ENCODE measurements at regions not wholly inside any gene's neighbourhood (a gene's known extent, or its start where the extent isn't known, plus 50 kb on each side); places are given as distances from the start of the nearest gene placed in this dataset.

DNA sequence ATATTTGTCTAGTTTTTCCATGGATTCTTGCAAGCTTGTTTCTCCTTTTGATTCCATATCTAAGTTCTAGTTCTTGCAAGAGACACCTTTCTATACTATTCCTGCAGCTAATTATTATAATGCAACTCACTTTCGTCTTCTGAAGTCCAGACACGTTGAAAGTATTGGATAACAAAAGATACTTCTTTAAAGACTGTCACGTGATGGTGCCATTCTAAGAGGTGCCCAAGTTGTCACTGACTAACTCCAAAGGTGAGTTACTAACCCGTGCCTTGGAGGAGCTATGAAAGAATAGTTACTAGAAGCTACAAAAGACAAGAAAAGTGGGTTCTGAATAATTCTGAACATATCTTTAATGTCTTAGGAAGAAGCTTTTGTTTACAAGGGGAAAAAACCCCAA, 322.6 kb downstream of the HDGFL1 start:
- DNase-seq (ENCODE audit: low spot score in 2 of 2), result no peak
- WGBS, 2 donors, result 69 to 71% methylated on average over 4 of the region's 4 CpGs
- TF ChIP-seq CTCF (IDR thresholded peaks at IDR 0.05) (no peak), POLR2A (IDR thresholded peaks at IDR 0.05) (no peak)
- no peak overlapping the region for H3K4me3 ChIP-seq (ENCODE audit: low read depth, poor library complexity, severe bottlenecking)
- intact Hi-C loops (cut with DNase I; ENCODE audit: low total_unique reads), result no loop called here

- intact Hi-C loops (cut with DNase I; ENCODE audit: low total_unique reads), result no loop called here
- 7 to 15% methylated on average over 2 of the region's 2 CpGs for WGBS, 2 donors
- TF ChIP-seq CTCF (IDR thresholded peaks at IDR 0.05) (no peak), POLR2A (IDR thresholded peaks at IDR 0.05) (no peak)
- H3K4me3 ChIP-seq (ENCODE audit: low read depth, poor library complexity, severe bottlenecking), result no peak overlapping the region
- DNase-seq (ENCODE audit: low spot score in 2 of 2), result peak in 1 of 2 donors; percentile 24
Measured at GRCh38 chr6:22892452-22892851, 323.1 kb downstream of the HDGFL1 start.

DNA sequence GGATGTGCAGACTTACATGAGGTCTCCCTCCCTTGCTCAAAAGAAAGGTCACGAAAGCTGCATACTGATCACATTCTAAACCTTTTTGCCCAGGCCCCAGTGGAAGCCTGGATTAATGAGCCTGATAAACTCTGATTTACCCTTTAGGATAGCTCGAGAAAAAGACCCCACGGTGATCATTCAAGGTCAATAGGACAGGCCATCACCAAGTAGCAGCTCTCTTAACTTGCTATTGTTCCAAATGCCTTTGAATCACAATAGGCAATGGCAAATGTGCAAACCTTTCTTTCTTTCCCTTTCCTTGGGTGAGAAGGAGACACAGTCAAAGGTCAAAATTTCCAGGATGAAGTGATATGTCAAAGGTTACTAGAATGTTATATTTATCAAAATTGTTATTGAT, 327.3 kb downstream of the HDGFL1 start:
- 83 to 93% methylated on average over 3 of the region's 3 CpGs for WGBS, 2 donors
- H3K4me3 ChIP-seq (ENCODE audit: low read depth, poor library complexity, severe bottlenecking), result no peak overlapping the region
- intact Hi-C loops (cut with DNase I; ENCODE audit: low total_unique reads), result no loop called here
- TF ChIP-seq CTCF (IDR thresholded peaks at IDR 0.05) (no peak), POLR2A (IDR thresholded peaks at IDR 0.05) (no peak)
- no peak for DNase-seq (ENCODE audit: low spot score in 2 of 2)

DNA sequence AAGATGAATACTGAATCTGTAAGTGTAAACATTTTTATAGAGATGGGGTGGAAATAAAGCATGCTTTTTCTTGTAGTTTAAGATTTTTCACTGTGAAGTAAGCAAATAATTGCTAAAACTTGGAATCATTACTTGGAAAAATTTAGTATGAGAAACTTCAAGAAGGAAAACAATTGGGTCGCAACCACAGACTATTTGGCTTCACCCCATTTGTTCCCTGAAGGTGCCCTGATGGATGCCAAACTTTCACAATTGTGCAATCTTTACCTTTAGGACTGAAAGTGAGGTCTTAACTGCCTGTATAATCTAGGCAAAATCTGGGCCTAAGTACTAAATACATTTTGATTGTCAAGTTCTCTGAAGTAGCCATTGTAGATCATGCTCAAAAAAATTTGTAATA, 330.1 kb downstream of the HDGFL1 start:
- intact Hi-C loops (cut with DNase I; ENCODE audit: low total_unique reads), result no loop called here

GRCh38 chr6:22903826-22904225, 334.5 kb downstream of the HDGFL1 start:
- DNase-seq (ENCODE audit: low spot score in 2 of 2), result no peak
- TF ChIP-seq POLR2A (IDR thresholded peaks at IDR 0.05) (no peak), CTCF (IDR thresholded peaks at IDR 0.05) (no peak)
- H3K4me3 ChIP-seq (ENCODE audit: low read depth, poor library complexity, severe bottlenecking), result no peak overlapping the region
- WGBS, 2 donors, result 87 to 92% methylated on average over 3 of the region's 3 CpGs
- intact Hi-C loops (cut with DNase I; ENCODE audit: low total_unique reads), result no loop called here

More for the DNA sequence above, 330.1 kb downstream of the HDGFL1 start:
- DNase-seq (ENCODE audit: low spot score in 2 of 2), result no peak
- WGBS, 2 donors, result 29 to 33% methylated on average over 1 of the region's 1 CpG
- TF ChIP-seq CTCF (IDR thresholded peaks at IDR 0.05), result no peak
- TF ChIP-seq POLR2A (IDR thresholded peaks at IDR 0.05), result no peak
- no peak overlapping the region for H3K4me3 ChIP-seq (ENCODE audit: low read depth, poor library complexity, severe bottlenecking)

DNA sequence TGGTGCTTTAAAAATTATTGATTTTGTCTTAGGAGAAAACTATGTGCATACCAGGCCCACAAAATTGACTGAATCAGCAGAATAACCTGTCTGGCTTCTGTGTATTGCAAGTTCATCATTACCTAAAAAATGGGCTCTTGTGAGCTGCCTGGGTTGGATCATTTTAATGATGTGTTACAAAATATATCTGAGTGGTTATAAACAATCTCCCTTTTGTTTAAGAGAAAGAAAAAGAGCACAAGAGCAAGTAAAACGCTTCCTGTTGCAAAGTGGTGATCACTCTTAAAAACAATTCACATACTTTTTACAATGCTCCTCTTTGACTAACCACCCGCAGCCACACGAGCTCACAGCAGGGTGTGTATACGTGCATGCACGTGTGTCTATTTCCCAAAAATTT, 335.1 kb downstream of the HDGFL1 start:
- H3K4me3 ChIP-seq (ENCODE audit: low read depth, poor library complexity, severe bottlenecking), result no peak overlapping the region
- intact Hi-C loops (cut with DNase I; ENCODE audit: low total_unique reads), result no loop called here
- no peak for TF ChIP-seq POLR2A (IDR thresholded peaks at IDR 0.05)
- TF ChIP-seq CTCF (IDR thresholded peaks at IDR 0.05), result no peak
- WGBS, 2 donors, result 45 to 72% methylated on average over 5 of the region's 5 CpGs
- DNase-seq (ENCODE audit: low spot score in 2 of 2), result no peak
